DOHH2 (cell line): ENCODE measurements at regions not wholly inside any gene's neighbourhood (a gene's known extent, or its start where the extent isn't known, plus 50 kb on each side); places are given as distances from the start of the nearest gene placed in this dataset.

ENCODE experiments used
- CTCF ChIP-seq: fragments of 200-600 bp; sonication (generic); IDR thresholded peaks from one replicate; pipeline ENCODE4 v1.5.1; 2014; ENCODE audit warnings: antibody characterized with exemption, mild to moderate bottlenecking, low read depth, low read length; ENCODE audit not compliant: poor library complexity, severe bottlenecking
- EZH2phosphoT487 ChIP-seq: fragments of 200-600 bp; sonication (generic); IDR thresholded peaks from 2 replicates; pipeline ENCODE4 v1.6.1; 2017; ENCODE audit warnings: borderline replicate concordance, mild to moderate bottlenecking, antibody characterized with exemption, low read length, moderate library complexity, mixed read lengths

- TF ChIP-seq CTCF (no peak), EZH2phosphoT487 (no peak)
Observed at GRCh38 chr4:134027931-134028330, 173.7 kb downstream of the PABPC4L start.
